T-cell (primary cell): ENCODE measurements at regions not wholly inside any gene's neighbourhood (a gene's known extent, or its start where the extent isn't known, plus 50 kb on each side); places are given as distances from the start of the nearest gene placed in this dataset.

Experiments
- ATAC-seq, 4 experiments: fragments of 200-7000 bp in 3 of 4; fragments of 150-1000 bp in 1 of 4; cut with Tn5 transposase; replicated peaks in 1 of 4; 1 replicate in 3 of 4; 2 replicates in 1 of 4; pipeline ENCODE4 v1.10.0; 2021; ENCODE audit warnings: moderate library complexity in 3 of 4, mild to moderate bottlenecking in 2 of 4, moderate number of reproducible peaks in 1 of 4
- CTCF ChIA-PET, 2 donors: fragments of 300-600 bp; sonication (Branson Sonifier 250); formaldehyde crosslinking; loops; one replicate each; lab custom pipeline; 2022; ENCODE audit warnings: antibody characterized with exemption in 2 of 2; lab: Charles Lee
- POLR2A ChIA-PET, 2 donors: fragments of 300-600 bp; sonication (Branson Sonifier 250); formaldehyde crosslinking; loops; one replicate each; lab custom pipeline; 2022; ENCODE audit warnings: antibody characterized with exemption in 2 of 2; lab: Charles Lee
- DNase-seq, 35 experiments: peaks; one replicate each; pipeline versions ENCODE4 v3.0.0 to v3.0.0-alpha.2; 2013 to 2023
- H3K27ac ChIP-seq: one replicate; pipeline ENCODE4 v1.5.1; 2013; ENCODE audit warnings: low read length
- H3K27me3 ChIP-seq, 2 experiments: replicated peaks in 1 of 2; 1 replicate in 1 of 2; 2 replicates in 1 of 2; pipeline versions ENCODE4 v1.6.1 to v1.7.0; 2013; ENCODE audit warnings: low read length in 1 of 2, mixed read lengths in 1 of 2; ENCODE audit not compliant: control insufficient read depth in 2 of 2, insufficient read depth in 2 of 2; ENCODE audit errors: extremely low read depth in 1 of 2
- H3K36me3 ChIP-seq, 2 donors: 1 replicate in 1 of 2; 2 replicates in 1 of 2; pipeline versions ENCODE4 v1.6.1 to v1.7.0; 2013; ENCODE audit warnings: low read length in 1 of 2; ENCODE audit not compliant: control insufficient read depth in 2 of 2, insufficient read depth in 1 of 2; ENCODE audit errors: extremely low read depth in 1 of 2
- H3K4me1 ChIP-seq, 2 experiments: 1 replicate in 1 of 2; 2 replicates in 1 of 2; pipeline versions ENCODE4 v1.6.1 to v1.7.0; 2013; ENCODE audit warnings: low read length in 2 of 2, mixed read lengths in 1 of 2; ENCODE audit not compliant: insufficient read depth in 2 of 2, control insufficient read depth in 1 of 2; ENCODE audit errors: extremely low read depth in 1 of 2
- H3K4me3 ChIP-seq, 2 donors: 1 replicate in 1 of 2; 2 replicates in 1 of 2; pipeline versions ENCODE4 v1.5.1 to v1.7.0; 2013; ENCODE audit warnings: mild to moderate bottlenecking in 2 of 2, low read length in 1 of 2, moderate library complexity in 1 of 2; ENCODE audit not compliant: control insufficient read depth in 1 of 2; ENCODE audit errors: extremely low read depth in 1 of 2
- H3K9me3 ChIP-seq: 2 replicates; pipeline ENCODE4 v1.7.0; 2013
- H3K27ac Mint-ChIP-seq, 2 donors: one replicate each; pipeline ENCODE4 v1.8.0; 2020 to 2021; ENCODE audit warnings: mild to moderate bottlenecking in 2 of 2, mixed read lengths in 2 of 2
- H3K27me3 Mint-ChIP-seq, 2 donors: one replicate each; pipeline ENCODE4 v1.8.0; 2021 to 2022; ENCODE audit warnings: mixed read lengths in 2 of 2
- H3K36me3 Mint-ChIP-seq: one replicate; pipeline ENCODE4 v1.8.0; 2021; ENCODE audit warnings: mixed read lengths
- H3K4me1 Mint-ChIP-seq, 3 donors: one replicate each; pipeline ENCODE4 v1.8.0; 2020 to 2022; ENCODE audit warnings: mixed read lengths in 3 of 3, mild to moderate bottlenecking in 1 of 3
- H3K4me3 Mint-ChIP-seq, 3 donors: one replicate each; pipeline ENCODE4 v1.8.0; 2020 to 2022; ENCODE audit warnings: mild to moderate bottlenecking in 3 of 3, mixed read lengths in 3 of 3, moderate library complexity in 3 of 3
- H3K9me3 Mint-ChIP-seq, 3 donors: one replicate each; pipeline ENCODE4 v1.8.0; 2020 to 2022; ENCODE audit warnings: mixed read lengths in 3 of 3
- WGBS: methylation state at CpG from one replicate; pipeline ENCODE4 v1.1.5; 2013; ENCODE audit warnings: missing lambda C conversion rate; ENCODE audit not compliant: insufficient coverage; 5-methylcytosine and 5-hydroxymethylcytosine counted together

- Mint-ChIP-seq H3K36me3 (no peaks in the 10 kb centered on the region), H3K4me1 (no peaks in the 10 kb centered on the region), H3K4me3 (no peak overlapping the region), H3K27ac (no peak overlapping the region), H3K27me3 (peaks cover 13 to 15% of the 10 kb centered on the region in 2 donors), H3K9me3 (no peaks in the 10 kb centered on the region)
- H3K9me3 ChIP-seq, result no peaks in the 10 kb centered on the region
- peaks cover 0 to 5% of the 10 kb centered on the region in 2 experiments for H3K27me3 ChIP-seq
- ATAC-seq (no peak), DNase-seq (no peak)
- POLR2A ChIA-PET, result no interaction called here
- H3K4me1 ChIP-seq, result no peaks in the 10 kb centered on the region
- no peaks in the 10 kb centered on the region for H3K36me3 ChIP-seq
- 88% methylated on average over 2 of the region's 7 CpGs for WGBS
- no peak overlapping the region for H3K4me3 ChIP-seq
- CTCF ChIA-PET, result no interaction called here
- no peak overlapping the region for H3K27ac ChIP-seq
These were observed 257.3 kb upstream of the IGF1R start for GRCh38 chr15:98390946-98391530.

GRCh38 chr15:98391568-98391967, 256.8 kb upstream of the IGF1R start:
- WGBS, result 56% methylated on average over 1 of the region's 7 CpGs
- Histone ChIP-seq H3K36me3 (no peaks in the 10 kb centered on the region), H3K27me3 (peaks cover 0 to 5% of the 10 kb centered on the region in 2 experiments), H3K4me1 (no peaks in the 10 kb centered on the region), H3K4me3 (no peak overlapping the region), H3K27ac (no peak overlapping the region), H3K9me3 (no peaks in the 10 kb centered on the region)
- ChIA-PET POLR2A (no interaction called here), CTCF (no interaction called here)
- ATAC-seq (no peak), DNase-seq (no peak)
- H3K27ac Mint-ChIP-seq, result no peak overlapping the region
- no peaks in the 10 kb centered on the region for H3K9me3 Mint-ChIP-seq
- H3K4me1 Mint-ChIP-seq, result no peaks in the 10 kb centered on the region
- H3K36me3 Mint-ChIP-seq, result no peaks in the 10 kb centered on the region
- peaks cover 10 to 13% of the 10 kb centered on the region in 2 donors for H3K27me3 Mint-ChIP-seq
- H3K4me3 Mint-ChIP-seq, result no peak overlapping the region

- Mint-ChIP-seq H3K4me1 (no peaks in the 10 kb centered on the region), H3K4me3 (no peak overlapping the region)
These were observed 254.9 kb upstream of the IGF1R start for GRCh38 chr15:98393471-98393870.

DNA sequence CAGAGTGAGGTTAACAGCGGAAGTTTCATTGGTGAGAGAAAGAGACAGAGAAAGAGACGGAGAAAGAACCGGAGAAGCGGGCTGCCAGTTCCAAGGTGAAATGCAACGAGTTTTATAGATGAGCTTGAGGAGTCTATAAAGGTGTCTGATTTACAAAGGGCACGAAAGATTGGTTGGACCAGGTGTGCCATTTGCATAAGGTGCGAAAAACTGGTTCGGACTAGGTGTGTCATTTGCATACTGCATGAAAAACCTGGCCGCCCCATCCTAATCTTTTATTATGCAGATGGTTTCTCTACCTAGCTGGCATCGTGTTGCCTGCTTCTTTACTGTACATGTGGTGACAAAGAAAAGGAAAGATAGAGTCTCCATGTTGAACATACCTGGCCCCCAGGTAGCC, 253.8 kb upstream of the IGF1R start:
- no peaks in the 10 kb centered on the region for H3K4me1 ChIP-seq
- DNase-seq (no peak), ATAC-seq (no peak)
- Mint-ChIP-seq H3K4me3 (no peak overlapping the region), H3K36me3 (no peaks in the 10 kb centered on the region), H3K27me3 (peaks cover 4 to 5% of the 10 kb centered on the region in 2 donors), H3K27ac (no peak overlapping the region), H3K4me1 (no peaks in the 10 kb centered on the region), H3K9me3 (no peaks in the 10 kb centered on the region)
- CTCF ChIA-PET, result no interaction called here
- H3K4me3 ChIP-seq, result no peak overlapping the region
- H3K9me3 ChIP-seq, result no peaks in the 10 kb centered on the region
- WGBS, result 78% methylated on average over 6 of the region's 10 CpGs
- H3K36me3 ChIP-seq, result no peaks in the 10 kb centered on the region
- H3K27me3 ChIP-seq, result peaks cover 0 to 10% of the 10 kb centered on the region in 2 experiments
- POLR2A ChIA-PET, result no interaction called here
- H3K27ac ChIP-seq, result no peak overlapping the region

More at GRCh38 chr15:98393471-98393870, 254.9 kb upstream of the IGF1R start:
- Mint-ChIP-seq H3K9me3 (no peaks in the 10 kb centered on the region), H3K36me3 (no peaks in the 10 kb centered on the region), H3K27me3 (peaks cover 5 to 9% of the 10 kb centered on the region in 2 donors), H3K27ac (no peak overlapping the region)
- no peak overlapping the region for H3K27ac ChIP-seq
- ATAC-seq, result no peak
- WGBS, result 65% methylated on average over 9 of the region's 9 CpGs
- ChIA-PET CTCF (interaction anchor here in 1 of 2 donors (0.5 kb wide), 1 partner anchor 418 kb away, joined by 3 read pairs; no protein-coding TSS in a partner anchor), POLR2A (no interaction called here)
- no peak for DNase-seq
- no peak overlapping the region for H3K4me3 ChIP-seq
- H3K4me1 ChIP-seq, result no peaks in the 10 kb centered on the region
- peaks cover 0 to 10% of the 10 kb centered on the region in 2 experiments for H3K27me3 ChIP-seq
- no peaks in the 10 kb centered on the region for H3K36me3 ChIP-seq
- H3K9me3 ChIP-seq, result no peaks in the 10 kb centered on the region

DNA sequence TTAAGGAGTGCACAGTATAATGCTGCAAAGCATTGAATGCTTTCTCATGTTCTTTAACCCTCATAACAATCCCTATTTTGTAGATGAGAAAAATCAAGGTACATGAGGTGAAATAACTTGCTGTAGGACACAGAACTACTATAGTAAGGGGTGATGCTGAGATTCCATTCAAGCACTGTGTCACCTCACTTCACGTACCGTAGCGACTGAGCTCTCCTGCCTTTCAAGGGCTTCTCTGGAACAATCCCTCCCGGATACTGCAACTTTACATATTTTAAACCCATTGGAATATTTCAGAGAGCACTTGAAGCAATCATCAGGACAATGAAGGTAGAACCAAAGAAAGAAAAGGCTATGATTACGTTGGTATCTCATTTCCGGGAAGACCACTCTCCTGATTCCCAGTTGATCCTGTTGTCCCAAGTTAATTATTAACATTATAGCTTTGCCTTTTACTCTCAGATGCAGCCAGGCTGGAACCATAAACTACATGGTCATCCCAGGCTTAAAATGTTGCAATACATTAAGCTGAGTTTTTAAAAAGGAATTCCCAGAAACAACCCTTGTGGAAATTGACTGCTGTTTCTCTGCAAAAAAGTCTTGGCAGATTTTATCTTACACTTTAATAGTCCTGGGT, 252.2 kb upstream of the IGF1R start:
- CTCF ChIA-PET, result no interaction called here
- ATAC-seq, result no peak
- no peak overlapping the region for H3K4me3 Mint-ChIP-seq

GRCh38 chr15:98397419-98397818, 250.9 kb upstream of the IGF1R start:
- ATAC-seq (no peak), DNase-seq (no peak)
- Mint-ChIP-seq H3K4me3 (no peak overlapping the region), H3K27ac (no peak overlapping the region), H3K36me3 (no peaks in the 10 kb centered on the region), H3K9me3 (no peaks in the 10 kb centered on the region), H3K27me3 (peaks cover 5 to 20% of the 10 kb centered on the region in 2 donors), H3K4me1 (no peaks in the 10 kb centered on the region)
- H3K4me1 ChIP-seq, result no peaks in the 10 kb centered on the region
- peaks cover 0 to 10% of the 10 kb centered on the region in 2 experiments for H3K27me3 ChIP-seq
- H3K27ac ChIP-seq, result no peak overlapping the region
- no peak overlapping the region for H3K4me3 ChIP-seq
- H3K36me3 ChIP-seq, result no peaks in the 10 kb centered on the region
- POLR2A ChIA-PET, result no interaction called here
- CTCF ChIA-PET, result interaction anchor here in 1 of 2 donors (0.5 kb wide), 1 partner anchor 26 kb away, joined by 3 read pairs; no protein-coding TSS in a partner anchor
- WGBS, result 76% methylated on average over 3 of the region's 8 CpGs
- no peaks in the 10 kb centered on the region for H3K9me3 ChIP-seq

More for the DNA sequence above, 252.2 kb upstream of the IGF1R start:
- H3K4me1 ChIP-seq, result no peaks in the 10 kb centered on the region
- POLR2A ChIA-PET, result no interaction called here
- Mint-ChIP-seq H3K27me3 (peaks cover 5 to 15% of the 10 kb centered on the region in 2 donors), H3K4me1 (no peaks in the 10 kb centered on the region), H3K9me3 (no peaks in the 10 kb centered on the region), H3K36me3 (no peaks in the 10 kb centered on the region), H3K27ac (no peak overlapping the region)
- H3K4me3 ChIP-seq, result no peak overlapping the region
- H3K9me3 ChIP-seq, result no peaks in the 10 kb centered on the region
- no peak for DNase-seq
- no peak overlapping the region for H3K27ac ChIP-seq
- no CpG with 5 or more reads among the region's 6 CpGs for WGBS
- H3K27me3 ChIP-seq, result peaks cover 0 to 10% of the 10 kb centered on the region in 2 experiments
- no peaks in the 10 kb centered on the region for H3K36me3 ChIP-seq
